Sigmoid colon (tissue), 6 donors: ENCODE measurements at regions not wholly inside any gene's neighbourhood (a gene's known extent, or its start where the extent isn't known, plus 50 kb on each side); places are given as distances from the start of the nearest gene placed in this dataset.

ENCODE experiments used
- DNase-seq: peaks from one replicate; pipeline ENCODE4 v3.0.0-alpha.2; 2019
- H3K27ac ChIP-seq, 4 donors: fragments of 200-600 bp; sonication (generic); one replicate each; pipeline ENCODE4 v1.5.1; 2016 to 2019; ENCODE audit warnings: mild to moderate bottlenecking in 1 of 4
- H3K27me3 ChIP-seq, 3 donors: fragments of 200-600 bp; sonication (generic); one replicate each; pipeline ENCODE4 v1.5.1; 2019; ENCODE audit warnings: mild to moderate bottlenecking in 1 of 3
- H3K36me3 ChIP-seq, 4 donors: fragments of 200-600 bp; sonication (generic); one replicate each; pipeline ENCODE4 v1.5.1; 2016 to 2019
- H3K4me1 ChIP-seq, 4 donors: fragments of 200-600 bp; sonication (generic); one replicate each; pipeline ENCODE4 v1.5.1; 2017 to 2019
- H3K4me3 ChIP-seq, 4 donors: fragments of 200-600 bp; sonication (generic); one replicate each; pipeline ENCODE4 v1.5.1; 2017 to 2019; ENCODE audit warnings: mild to moderate bottlenecking in 2 of 4, moderate library complexity in 1 of 4
- H3K9me3 ChIP-seq, 4 donors: fragments of 200-600 bp in 3 of 4; sonication (generic) in 3 of 4; one replicate each; pipeline versions ENCODE4 v1.5.1 to v1.6.1; 2013 to 2019
- CTCF ChIP-seq, 4 experiments: fragments of 450-650 bp in 3 of 4; fragments of 200-600 bp in 1 of 4; IDR thresholded peaks; one replicate each; pipeline ENCODE4 v1.5.1; 2016 to 2019; ENCODE audit warnings: antibody characterized with exemption in 4 of 4, mild to moderate bottlenecking in 3 of 4, moderate library complexity in 2 of 4
- EP300 ChIP-seq, 4 donors: sonication (generic); formaldehyde crosslinking; IDR thresholded peaks; one replicate each; pipeline ENCODE4 v1.6.1; 2017; ENCODE audit warnings: antibody characterized with exemption in 4 of 4
- POLR2A ChIP-seq, 2 donors: fragments of 450-650 bp; IDR thresholded peaks; one replicate each; pipeline ENCODE4 v1.6.1; 2016; ENCODE audit warnings: antibody characterized with exemption in 2 of 2, mild to moderate bottlenecking in 2 of 2, moderate library complexity in 2 of 2
- POLR2AphosphoS5 ChIP-seq, 4 donors: sonication (generic); formaldehyde crosslinking; IDR thresholded peaks; one replicate each; pipeline ENCODE4 v1.6.1; 2017; ENCODE audit warnings: antibody characterized with exemption in 4 of 4
- WGBS, 2 donors: extraction: QIAGEN DNeasy Blood & Tissue Kit; methylation state at CpG; one replicate each; pipeline ENCODE4 v1.1.7; 2013; 5-methylcytosine and 5-hydroxymethylcytosine counted together
- intact Hi-C: fragments of 100-400 bp; cut with DNase I; formaldehyde crosslinking; loops from one replicate; pipeline ENCODE4 v1.15.1; 2023
- donor health status: healthy with polysubstance abuse.
- donor health status: healthy.

- H3K27ac ChIP-seq = no peak overlapping the region
- no peaks in the 10 kb centered on the region for H3K36me3 ChIP-seq
- intact Hi-C loops = no loop called here
- H3K4me1 ChIP-seq = no peaks in the 10 kb centered on the region
- H3K9me3 ChIP-seq = no peaks in the 10 kb centered on the region
- H3K4me3 ChIP-seq = no peak overlapping the region
- TF ChIP-seq POLR2AphosphoS5 (IDR thresholded peaks at IDR 0.05) = no peak
- TF ChIP-seq EP300 (IDR thresholded peaks at IDR 0.05) = no peak
- no peak for TF ChIP-seq CTCF (IDR thresholded peaks at IDR 0.05)
- no peak for TF ChIP-seq POLR2A (IDR thresholded peaks at IDR 0.05)
- no peaks in the 10 kb centered on the region for H3K27me3 ChIP-seq
- 79 to 81% methylated on average over 3 of the region's 3 CpGs for WGBS, 2 donors
- DNase-seq = no peak
Measured at GRCh38 chr11:90844041-90844440, 621.2 kb upstream of the CHORDC1 start.

- intact Hi-C loops = no loop called here
- H3K27ac ChIP-seq = no peak overlapping the region
- H3K4me3 ChIP-seq = no peak overlapping the region
- TF ChIP-seq POLR2AphosphoS5 (IDR thresholded peaks at IDR 0.05) = no peak
- TF ChIP-seq EP300 (IDR thresholded peaks at IDR 0.05) = no peak
- no peak for TF ChIP-seq CTCF (IDR thresholded peaks at IDR 0.05)
- no peak for TF ChIP-seq POLR2A (IDR thresholded peaks at IDR 0.05)
- H3K4me1 ChIP-seq = no peaks in the 10 kb centered on the region
- H3K9me3 ChIP-seq = no peaks in the 10 kb centered on the region
- no peaks in the 10 kb centered on the region for H3K36me3 ChIP-seq
- H3K27me3 ChIP-seq = no peaks in the 10 kb centered on the region
- DNase-seq = no peak
Measured at GRCh38 chr11:90842681-90843080, 619.8 kb upstream of the CHORDC1 start.

- H3K9me3 ChIP-seq = no peaks in the 10 kb centered on the region
- no peaks in the 10 kb centered on the region for H3K4me1 ChIP-seq
- WGBS, 2 donors = 63 to 86% methylated on average over 2 of the region's 2 CpGs
- H3K27ac ChIP-seq = no peak overlapping the region
- DNase-seq = no peak
- no peaks in the 10 kb centered on the region for H3K27me3 ChIP-seq
- no peak for TF ChIP-seq POLR2AphosphoS5 (IDR thresholded peaks at IDR 0.05)
- no peak for TF ChIP-seq CTCF (IDR thresholded peaks at IDR 0.05)
- no peak for TF ChIP-seq EP300 (IDR thresholded peaks at IDR 0.05)
- no peak for TF ChIP-seq POLR2A (IDR thresholded peaks at IDR 0.05)
- no peaks in the 10 kb centered on the region for H3K36me3 ChIP-seq
- H3K4me3 ChIP-seq = no peak overlapping the region
- intact Hi-C loops = no loop called here
Measured at GRCh38 chr11:90840071-90840470, 617.2 kb upstream of the CHORDC1 start.

- intact Hi-C loops = no loop called here
- Histone ChIP-seq H3K36me3 (no peaks in the 10 kb centered on the region), H3K9me3 (no peaks in the 10 kb centered on the region), H3K27ac (no peak overlapping the region), H3K27me3 (no peaks in the 10 kb centered on the region), H3K4me1 (no peaks in the 10 kb centered on the region), H3K4me3 (no peak overlapping the region)
- TF ChIP-seq EP300 (IDR thresholded peaks at IDR 0.05) (no peak), CTCF (IDR thresholded peaks at IDR 0.05) (no peak), POLR2A (IDR thresholded peaks at IDR 0.05) (no peak), POLR2AphosphoS5 (IDR thresholded peaks at IDR 0.05) (no peak)
- WGBS, 2 donors = 10 to 44% methylated on average over 1 of the region's 1 CpG
- no peak for DNase-seq
Measured at GRCh38 chr11:90836031-90836430, 613.2 kb upstream of the CHORDC1 start.

GRCh38 chr11:90823446-90823845 lies 600.6 kb upstream of the CHORDC1 start:
- intact Hi-C loops = no loop called here

More at GRCh38 chr11:90823446-90823845, 600.6 kb upstream of the CHORDC1 start:
- Histone ChIP-seq H3K36me3 (no peaks in the 10 kb centered on the region), H3K27ac (no peak overlapping the region), H3K27me3 (no peaks in the 10 kb centered on the region), H3K4me1 (no peaks in the 10 kb centered on the region), H3K4me3 (no peak overlapping the region), H3K9me3 (peaks cover 0 to 3% (median 0%) of the 10 kb centered on the region in 4 donors)
- WGBS, 2 donors = 41 to 60% methylated on average over 4 of the region's 4 CpGs
- DNase-seq = no peak
- TF ChIP-seq POLR2A (IDR thresholded peaks at IDR 0.05) (no peak), CTCF (IDR thresholded peaks at IDR 0.05) (no peak), EP300 (IDR thresholded peaks at IDR 0.05) (no peak), POLR2AphosphoS5 (IDR thresholded peaks at IDR 0.05) (no peak)
